Immature natural killer cell (primary cell): ENCODE measurements at regions not wholly inside any gene's neighbourhood (a gene's known extent, or its start where the extent isn't known, plus 50 kb on each side); places are given as distances from the start of the nearest gene placed in this dataset.

Experiments used
- DNase-seq, 3 donors: peaks; one replicate each; pipeline ENCODE4 v3.0.0; 2022; ENCODE audit warnings: mixed read lengths in 1 of 3
- H3K27ac Mint-ChIP-seq, 6 donors: one replicate each; pipeline ENCODE4 v1.8.0; 2020; ENCODE audit warnings: mixed read lengths in 6 of 6, mild to moderate bottlenecking in 5 of 6, inconsistent platforms in 4 of 6, moderate library complexity in 3 of 6
- H3K27me3 Mint-ChIP-seq, 3 donors: one replicate each; pipeline ENCODE4 v1.8.0; 2020 to 2021; ENCODE audit warnings: low read depth in 3 of 3, mild to moderate bottlenecking in 3 of 3, mixed read lengths in 3 of 3, moderate library complexity in 3 of 3, inconsistent platforms in 1 of 3
- H3K36me3 Mint-ChIP-seq, 3 donors: one replicate each; pipeline ENCODE4 v1.8.0; 2020; ENCODE audit warnings: mixed read lengths in 3 of 3, inconsistent platforms in 2 of 3, mild to moderate bottlenecking in 2 of 3
- H3K4me1 Mint-ChIP-seq, 2 donors: one replicate each; pipeline ENCODE4 v1.8.0; 2020; ENCODE audit warnings: inconsistent platforms in 2 of 2, mild to moderate bottlenecking in 2 of 2, mixed read lengths in 2 of 2, moderate library complexity in 1 of 2
- H3K4me3 Mint-ChIP-seq, 5 donors: one replicate each; pipeline ENCODE4 v1.8.0; 2020; ENCODE audit warnings: mild to moderate bottlenecking in 5 of 5, mixed read lengths in 5 of 5, inconsistent platforms in 3 of 5, moderate library complexity in 3 of 5
- H3K9me3 Mint-ChIP-seq, 6 donors: one replicate each; pipeline ENCODE4 v1.8.0; 2020; ENCODE audit warnings: mild to moderate bottlenecking in 6 of 6, mixed read lengths in 6 of 6, inconsistent platforms in 4 of 6, moderate library complexity in 3 of 6

DNA sequence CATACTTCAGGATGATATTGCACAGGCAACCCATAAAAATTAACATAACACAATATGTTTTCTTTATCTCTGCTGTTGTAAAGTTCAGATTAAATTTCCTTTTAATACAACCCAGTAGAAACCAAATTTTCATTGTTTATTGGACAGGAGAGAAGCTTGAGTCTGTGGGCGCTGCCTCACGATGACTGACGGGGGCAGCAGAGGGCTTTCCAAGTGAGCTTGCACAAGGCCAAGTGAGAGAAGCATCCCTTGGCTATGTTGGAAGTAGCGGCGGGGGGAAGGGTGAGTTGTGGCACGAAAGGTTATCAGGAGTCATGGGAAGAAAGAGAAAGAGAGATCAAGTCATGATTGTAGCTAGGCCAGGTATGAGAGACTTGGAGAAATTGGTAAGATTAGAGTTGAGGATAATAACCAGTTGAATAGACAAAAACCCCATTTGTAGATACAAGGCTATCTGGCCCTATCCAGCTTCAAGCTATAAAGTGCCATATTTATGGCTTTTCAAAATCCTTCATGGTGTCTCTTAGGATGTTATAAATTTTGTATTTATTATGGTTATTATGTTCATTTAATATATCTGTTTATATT lies 413.7 kb upstream of the FAM98A start:
- Mint-ChIP-seq H3K36me3 (no peaks in the 10 kb centered on the region), H3K4me3 (no peak overlapping the region), H3K27ac (no peak overlapping the region), H3K27me3 (peaks cover 2 to 4% (median 2%) of the 10 kb centered on the region in 3 donors), H3K9me3 (peaks cover 0 to 12% (median 6%) of the 10 kb centered on the region in 6 donors), H3K4me1 (no peaks in the 10 kb centered on the region)
- DNase-seq, result no peak

DNA sequence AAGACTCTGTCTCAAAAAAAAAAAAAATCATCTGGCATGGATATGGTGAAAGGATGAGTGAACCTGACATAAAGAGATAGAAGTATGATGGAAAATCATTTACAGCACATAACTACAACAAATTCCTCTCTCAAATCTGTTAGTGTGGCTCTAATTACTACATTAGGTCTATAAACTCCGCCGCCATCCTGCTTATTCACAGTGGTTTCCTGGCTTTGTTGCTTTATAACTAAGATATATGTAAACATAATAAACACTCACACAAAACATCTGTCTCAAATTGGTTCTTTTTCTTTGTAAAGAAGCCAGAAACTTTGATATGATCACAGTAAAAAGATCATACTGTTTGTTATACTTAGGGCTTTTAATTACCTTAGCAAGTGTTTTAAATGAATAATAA lies 412.6 kb upstream of the FAM98A start:
- H3K4me3 Mint-ChIP-seq, result no peak overlapping the region
- no peak overlapping the region for H3K27ac Mint-ChIP-seq
- H3K4me1 Mint-ChIP-seq, result no peaks in the 10 kb centered on the region
- DNase-seq, result no peak
- no peaks in the 10 kb centered on the region for H3K36me3 Mint-ChIP-seq
- peaks cover 2 to 7% (median 4%) of the 10 kb centered on the region in 3 donors for H3K27me3 Mint-ChIP-seq
- H3K9me3 Mint-ChIP-seq, result peaks cover 0 to 19% (median 6%) of the 10 kb centered on the region in 6 donors

DNA sequence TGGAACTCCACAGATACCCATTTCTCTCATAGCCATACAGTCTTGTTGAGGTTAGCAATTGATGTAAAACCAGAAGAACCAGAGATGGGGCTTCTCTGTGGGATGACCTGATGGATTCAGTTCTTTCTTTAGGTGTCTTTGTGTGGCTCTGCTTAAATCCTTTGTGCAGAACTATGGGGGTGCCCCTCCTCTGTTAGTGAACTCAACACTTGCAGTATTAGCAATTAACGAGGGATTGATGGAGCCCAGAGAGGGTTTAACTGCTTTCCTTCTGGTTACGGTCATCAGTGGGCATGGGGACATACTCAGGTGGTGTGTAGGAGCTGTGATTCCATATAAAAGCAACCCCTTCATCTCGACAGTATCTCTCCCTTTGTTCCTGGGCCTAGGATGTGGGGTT lies 406.8 kb upstream of the FAM98A start:
- Mint-ChIP-seq H3K4me1 (no peaks in the 10 kb centered on the region), H3K4me3 (no peak overlapping the region), H3K36me3 (no peaks in the 10 kb centered on the region), H3K27me3 (peaks cover under 1 to 5% (median 2%) of the 10 kb centered on the region in 3 donors), H3K9me3 (peaks cover 0 to 26% (median 3%) of the 10 kb centered on the region in 6 donors), H3K27ac (no peak overlapping the region)
- DNase-seq, result no peak

DNA sequence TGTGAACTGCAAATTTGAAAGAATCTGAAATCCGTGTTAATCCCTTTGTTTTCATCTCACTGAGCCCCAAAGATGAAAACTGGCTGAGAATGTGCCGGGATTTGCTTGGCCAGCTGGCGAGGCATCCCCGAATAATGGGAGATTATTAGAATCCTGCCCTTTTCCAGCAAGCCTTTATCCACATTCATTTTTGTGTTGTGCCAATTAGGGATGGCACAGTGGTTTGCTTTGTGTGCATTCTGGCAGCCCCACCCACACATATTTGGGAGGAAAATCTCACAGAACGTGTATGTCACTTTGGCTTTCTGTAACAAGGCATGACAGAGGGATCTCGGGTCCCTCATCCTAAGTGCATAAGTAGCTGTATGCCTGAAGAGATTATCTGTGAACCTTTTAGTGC lies 405.8 kb upstream of the FAM98A start:
- DNase-seq, result no peak
- no peaks in the 10 kb centered on the region for H3K4me1 Mint-ChIP-seq

DNA sequence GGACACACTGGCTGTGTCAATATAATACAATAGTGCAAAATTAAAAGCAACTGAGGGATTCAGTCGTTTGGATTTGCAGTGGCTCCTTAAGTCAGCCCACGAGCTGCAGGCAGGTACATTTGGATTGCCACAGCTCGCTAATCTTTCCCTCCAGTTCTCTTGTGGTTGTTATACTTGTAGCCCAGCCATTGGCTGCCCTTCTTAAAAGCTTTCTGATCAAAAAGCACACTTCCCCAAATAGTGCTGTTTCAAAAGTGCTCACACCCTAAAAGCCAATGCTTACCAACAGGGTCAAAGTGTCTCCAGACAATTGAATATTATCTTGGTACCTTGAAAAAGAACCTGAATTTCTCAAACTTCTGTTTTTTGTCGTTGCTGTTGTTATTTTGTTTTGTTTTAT lies 404.7 kb upstream of the FAM98A start:
- peaks cover 0 to 4% (median 3%) of the 10 kb centered on the region in 3 donors for H3K27me3 Mint-ChIP-seq
- no peak overlapping the region for H3K4me3 Mint-ChIP-seq
- no peak overlapping the region for H3K27ac Mint-ChIP-seq
- H3K4me1 Mint-ChIP-seq, result no peaks in the 10 kb centered on the region
- H3K9me3 Mint-ChIP-seq, result peaks cover 1 to 20% (median 10%) of the 10 kb centered on the region in 6 donors
- no peak for DNase-seq
- H3K36me3 Mint-ChIP-seq, result no peaks in the 10 kb centered on the region

More for the DNA sequence above, 405.8 kb upstream of the FAM98A start:
- H3K27ac Mint-ChIP-seq, result no peak overlapping the region
- peaks cover 1 to 23% (median 9%) of the 10 kb centered on the region in 6 donors for H3K9me3 Mint-ChIP-seq
- no peaks in the 10 kb centered on the region for H3K36me3 Mint-ChIP-seq
- no peak overlapping the region for H3K4me3 Mint-ChIP-seq
- H3K27me3 Mint-ChIP-seq, result peaks cover 2 to 4% (median 3%) of the 10 kb centered on the region in 3 donors

DNA sequence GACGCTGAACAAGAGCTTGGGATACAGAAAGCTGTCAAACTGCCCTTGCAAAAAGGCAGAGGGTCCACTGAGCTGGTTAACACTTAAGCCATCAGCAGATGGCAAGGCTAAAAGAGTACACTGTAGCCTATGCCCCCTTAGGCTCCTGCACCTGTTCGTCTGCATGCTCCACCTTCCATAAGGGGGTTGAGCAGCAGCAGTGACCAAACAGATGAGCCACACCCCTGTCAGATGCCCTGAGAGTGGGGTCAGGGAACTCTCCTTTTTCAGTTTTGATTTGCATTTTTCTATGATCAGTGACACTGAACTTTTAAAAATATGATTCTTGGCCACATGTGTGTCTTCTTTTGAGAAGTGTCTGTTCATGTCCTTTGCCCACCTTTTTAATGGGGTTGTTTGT lies 402.5 kb upstream of the FAM98A start:
- DNase-seq, result no peak
- Mint-ChIP-seq H3K36me3 (no peaks in the 10 kb centered on the region), H3K4me1 (no peaks in the 10 kb centered on the region), H3K27me3 (peaks cover 0 to 5% (median 0%) of the 10 kb centered on the region in 3 donors), H3K27ac (no peak overlapping the region), H3K9me3 (peaks cover 6 to 32% (median 21%) of the 10 kb centered on the region in 6 donors), H3K4me3 (no peak overlapping the region)

DNA sequence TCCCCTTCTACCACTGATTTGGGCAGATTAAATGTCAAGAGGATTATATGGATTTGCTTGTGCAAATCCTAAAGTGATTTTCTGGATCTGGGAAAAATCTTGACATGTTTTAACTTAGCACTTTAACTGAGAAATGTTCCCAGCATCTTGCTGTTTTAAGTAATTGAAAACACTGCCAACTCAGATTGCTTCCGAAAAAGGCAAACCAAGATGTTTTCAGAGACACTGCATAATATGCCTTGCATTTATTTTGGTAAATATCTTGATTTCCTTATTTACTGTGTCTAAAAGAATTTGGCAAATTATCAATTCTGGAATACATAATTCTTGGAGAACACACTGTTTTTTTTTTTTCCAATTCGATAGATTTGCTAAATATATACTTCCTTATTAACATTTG lies 385.0 kb upstream of the FAM98A start:
- no peak overlapping the region for H3K4me3 Mint-ChIP-seq
- H3K9me3 Mint-ChIP-seq, result peaks cover 1 to 40% (median 11%) of the 10 kb centered on the region in 6 donors
- no peak for DNase-seq
- H3K27ac Mint-ChIP-seq, result no peak overlapping the region
- H3K4me1 Mint-ChIP-seq, result no peaks in the 10 kb centered on the region
- peaks cover 0 to 2% (median 2%) of the 10 kb centered on the region in 3 donors for H3K27me3 Mint-ChIP-seq
- peaks cover 0 to 4% (median 0%) of the 10 kb centered on the region in 3 donors for H3K36me3 Mint-ChIP-seq

DNA sequence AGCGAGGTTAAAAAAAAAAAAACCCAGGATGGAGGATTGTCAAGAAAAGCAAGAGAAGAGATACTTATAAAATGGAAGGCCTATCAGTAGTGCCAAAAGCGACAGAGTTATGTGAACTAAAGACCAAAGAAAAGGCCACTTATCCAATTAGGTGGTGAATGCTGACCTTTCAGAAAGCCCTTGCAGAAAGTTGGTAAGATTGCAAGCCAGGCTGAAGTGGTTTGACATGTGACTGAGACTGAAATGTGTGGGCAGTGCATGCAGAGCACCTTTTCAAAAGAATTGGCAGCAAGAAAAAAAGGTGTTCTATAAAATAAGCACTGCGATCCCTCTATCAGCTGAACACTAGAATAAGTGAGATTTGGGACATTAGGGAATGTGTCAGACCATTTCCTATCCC lies 379.4 kb upstream of the FAM98A start:
- Mint-ChIP-seq H3K36me3 (peaks cover 0 to 4% (median 0%) of the 10 kb centered on the region in 3 donors), H3K4me1 (no peaks in the 10 kb centered on the region), H3K4me3 (no peak overlapping the region), H3K27ac (no peak overlapping the region), H3K9me3 (peaks cover 4 to 22% (median 17%) of the 10 kb centered on the region in 6 donors), H3K27me3 (peaks cover 2 to 4% (median 2%) of the 10 kb centered on the region in 3 donors)
- DNase-seq, result no peak

DNA sequence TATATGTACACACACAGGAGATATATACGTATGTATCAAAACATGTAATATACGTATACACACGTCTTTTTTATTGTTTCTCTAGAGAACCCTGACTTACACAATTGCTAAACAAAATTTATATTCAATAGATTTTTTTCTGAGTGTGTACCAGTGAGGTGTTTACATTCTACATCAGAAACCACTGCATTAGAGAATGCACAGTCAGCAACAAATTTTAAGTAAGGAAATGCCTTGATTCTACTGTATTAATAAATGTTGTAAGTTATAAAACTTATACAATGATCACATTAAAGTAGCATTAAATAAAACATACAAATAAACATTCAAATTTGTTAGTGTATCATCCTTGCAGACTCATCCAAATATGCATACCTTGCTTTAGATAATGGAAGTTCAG lies 376.4 kb upstream of the FAM98A start:
- Mint-ChIP-seq H3K27ac (no peak overlapping the region), H3K36me3 (no peaks in the 10 kb centered on the region), H3K27me3 (peaks cover 0 to 2% (median 2%) of the 10 kb centered on the region in 3 donors), H3K4me3 (no peak overlapping the region), H3K9me3 (peaks cover 0 to 15% (median 8%) of the 10 kb centered on the region in 6 donors), H3K4me1 (no peaks in the 10 kb centered on the region)
- no peak for DNase-seq

DNA sequence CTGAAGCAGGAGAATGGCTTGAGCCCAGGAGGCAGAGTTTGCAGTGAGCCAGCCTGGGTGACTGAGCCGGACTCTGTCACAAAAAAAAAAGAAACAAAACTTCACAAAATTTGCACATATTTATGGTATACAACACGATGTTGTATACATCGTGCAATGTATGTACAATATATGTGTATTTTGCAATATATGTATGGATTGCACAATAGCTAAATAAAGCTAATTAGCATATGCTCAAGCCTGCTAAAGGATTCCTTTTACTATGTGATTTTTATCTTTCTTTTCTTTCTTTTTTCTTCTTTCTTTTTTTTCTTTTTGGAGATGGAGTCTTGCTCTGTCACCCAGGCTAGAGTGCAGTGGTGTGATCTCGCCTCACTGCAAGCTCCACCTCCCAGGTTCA lies 368.0 kb upstream of the FAM98A start:
- no peak overlapping the region for H3K27ac Mint-ChIP-seq
- no peak for DNase-seq
- H3K27me3 Mint-ChIP-seq, result no peaks in the 10 kb centered on the region
- no peaks in the 10 kb centered on the region for H3K36me3 Mint-ChIP-seq
- H3K4me1 Mint-ChIP-seq, result no peaks in the 10 kb centered on the region
- H3K4me3 Mint-ChIP-seq, result no peak overlapping the region
- H3K9me3 Mint-ChIP-seq, result peaks cover 0 to 4% (median 0%) of the 10 kb centered on the region in 6 donors

DNA sequence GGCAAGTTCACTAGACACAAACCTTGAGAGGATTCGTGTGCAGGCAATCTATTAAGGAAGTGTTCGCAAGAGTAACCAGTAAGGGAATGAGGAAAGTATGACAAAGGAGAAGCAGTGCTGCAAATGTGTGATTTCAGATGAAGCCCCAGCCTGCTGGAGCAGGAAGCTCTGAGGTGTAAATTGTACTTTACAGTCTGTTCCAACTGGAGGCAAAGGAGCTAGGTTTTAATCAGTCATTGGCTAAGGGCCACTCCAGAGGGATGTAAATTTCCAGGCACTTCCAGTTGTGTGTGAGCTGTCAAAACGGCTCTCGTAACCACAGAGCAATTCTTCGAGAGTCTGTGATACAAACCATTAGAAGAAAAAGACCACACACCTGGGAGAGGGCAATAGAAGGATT lies 359.5 kb upstream of the FAM98A start:
- no peak overlapping the region for H3K4me3 Mint-ChIP-seq
- H3K27ac Mint-ChIP-seq, result no peak overlapping the region
- peaks cover 0 to 9% (median 3%) of the 10 kb centered on the region in 6 donors for H3K9me3 Mint-ChIP-seq
- DNase-seq, result no peak
- no peaks in the 10 kb centered on the region for H3K4me1 Mint-ChIP-seq
- no peaks in the 10 kb centered on the region for H3K36me3 Mint-ChIP-seq
- H3K27me3 Mint-ChIP-seq, result peaks cover 0 to 2% (median 0%) of the 10 kb centered on the region in 3 donors

DNA sequence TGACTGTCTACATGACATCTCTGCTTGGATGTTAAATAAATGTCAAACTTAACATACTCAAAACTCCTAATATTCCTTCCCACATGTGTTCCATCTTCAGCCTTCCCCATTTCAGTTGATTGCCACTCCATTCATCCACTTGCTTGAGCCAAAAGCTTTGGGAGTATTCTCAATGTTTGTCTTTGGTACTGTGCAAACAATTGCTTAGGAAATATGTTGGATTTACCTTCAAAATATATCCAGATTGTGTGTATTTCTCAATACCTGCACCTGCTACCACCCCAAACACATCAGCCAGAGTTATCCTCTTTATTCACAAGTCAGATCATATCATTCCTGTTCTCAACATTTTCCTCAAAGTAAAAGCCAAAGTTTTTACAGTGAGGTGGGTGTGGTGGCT lies 350.3 kb upstream of the FAM98A start:
- Mint-ChIP-seq H3K4me1 (no peaks in the 10 kb centered on the region), H3K36me3 (no peaks in the 10 kb centered on the region), H3K27ac (no peak overlapping the region)

DNA sequence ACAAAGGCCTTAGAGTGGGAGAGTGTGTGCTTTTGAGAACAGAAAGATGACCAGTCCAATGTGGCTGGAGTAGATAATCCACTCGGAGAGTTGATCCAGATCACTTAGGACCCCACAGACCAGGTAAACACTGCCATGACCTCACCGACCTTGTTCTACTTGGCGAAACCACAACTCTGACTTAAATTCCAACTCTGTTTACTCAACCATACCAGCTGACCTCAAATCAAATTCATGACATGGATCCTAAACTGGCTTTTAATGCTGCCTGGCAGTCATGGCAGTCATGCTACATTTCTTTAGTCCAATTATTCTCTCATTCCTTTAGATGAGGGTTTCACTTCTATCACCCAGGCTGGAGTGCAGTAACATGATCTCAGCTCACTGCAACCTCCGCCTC lies 347.1 kb upstream of the FAM98A start:
- no peak overlapping the region for H3K4me3 Mint-ChIP-seq
- DNase-seq, result no peak
- H3K27me3 Mint-ChIP-seq, result peaks cover 0 to 3% (median 1%) of the 10 kb centered on the region in 3 donors
- H3K27ac Mint-ChIP-seq, result no peak overlapping the region
- no peaks in the 10 kb centered on the region for H3K4me1 Mint-ChIP-seq
- H3K36me3 Mint-ChIP-seq, result no peaks in the 10 kb centered on the region
- H3K9me3 Mint-ChIP-seq, result peaks cover 6 to 39% (median 16%) of the 10 kb centered on the region in 6 donors

More for the DNA sequence above, 350.3 kb upstream of the FAM98A start:
- Mint-ChIP-seq H3K27me3 (no peaks in the 10 kb centered on the region), H3K9me3 (peaks cover 6 to 26% (median 12%) of the 10 kb centered on the region in 6 donors), H3K4me3 (no peak overlapping the region)
- DNase-seq, result no peak

DNA sequence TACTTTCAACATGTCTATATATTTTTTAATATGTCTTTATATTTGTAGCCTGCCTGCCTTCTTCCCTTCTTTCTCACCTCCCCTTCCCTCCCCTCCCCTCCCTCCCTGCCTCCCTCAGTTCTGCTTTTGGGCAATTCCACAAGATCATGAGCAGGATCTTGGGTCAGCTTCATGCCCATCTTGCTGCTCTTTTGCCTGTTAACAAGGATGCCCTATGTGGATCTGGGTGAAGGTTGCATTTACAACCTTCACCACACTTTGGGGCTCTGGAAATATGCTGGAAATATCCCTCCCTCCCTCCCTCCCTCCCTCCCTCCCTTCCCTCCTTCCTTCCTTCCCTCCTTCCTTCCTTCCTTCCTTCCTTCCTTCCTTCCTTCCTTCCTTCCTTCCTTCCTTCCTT lies 334.1 kb upstream of the FAM98A start:
- Mint-ChIP-seq H3K4me1 (no peaks in the 10 kb centered on the region), H3K9me3 (peaks cover 0 to 12% (median 2%) of the 10 kb centered on the region in 6 donors), H3K27ac (no peak overlapping the region), H3K4me3 (no peak overlapping the region), H3K27me3 (peaks cover 0 to 2% (median 0%) of the 10 kb centered on the region in 3 donors), H3K36me3 (no peaks in the 10 kb centered on the region)
- DNase-seq, result no peak

DNA sequence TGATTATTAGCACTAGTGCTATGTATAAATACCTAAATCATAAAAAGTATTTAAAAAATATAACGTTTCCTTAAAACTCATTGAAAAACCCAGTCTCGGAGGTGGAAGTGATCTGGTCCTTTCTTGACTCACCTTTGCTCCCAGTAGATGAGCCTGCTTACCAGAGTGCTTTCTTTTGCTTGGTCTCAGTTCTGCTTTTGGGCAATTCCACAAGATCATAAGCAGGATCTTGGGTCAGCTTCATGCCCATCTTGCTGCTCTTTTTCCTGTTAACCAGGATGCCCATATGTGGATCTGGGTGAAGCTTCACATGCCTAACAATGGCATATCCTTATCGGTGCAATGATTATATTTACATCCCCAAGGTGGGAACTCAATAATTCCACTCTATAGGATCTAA lies 332.1 kb upstream of the FAM98A start:
- no peak overlapping the region for H3K27ac Mint-ChIP-seq
- H3K9me3 Mint-ChIP-seq, result peaks cover 0 to 16% (median 6%) of the 10 kb centered on the region in 6 donors
- no peaks in the 10 kb centered on the region for H3K36me3 Mint-ChIP-seq
- H3K4me3 Mint-ChIP-seq, result no peak overlapping the region
- DNase-seq, result no peak
- H3K4me1 Mint-ChIP-seq, result no peaks in the 10 kb centered on the region
- peaks cover 0 to 2% (median 2%) of the 10 kb centered on the region in 3 donors for H3K27me3 Mint-ChIP-seq
